H4 (cell line): ENCODE measurements at regions not wholly inside any gene's neighbourhood (a gene's known extent, or its start where the extent isn't known, plus 50 kb on each side); places are given as distances from the start of the nearest gene placed in this dataset.
"Not testable (repeated sequence)": the region's sequence is repeated elsewhere in the genome, so short reads cannot be mapped to it uniquely, and the experiment has no call there.

Source experiments
- DNase-seq: peaks from one replicate; pipeline ENCODE4 v3.0.0-alpha.2; 2015; ENCODE audit warnings: low spot score

GRCh38 chr12:53870117-53870516, 68.5 kb upstream of the HOXC13 start:
- no peak for DNase-seq

GRCh38 chr12:53871367-53871766, 67.3 kb upstream of the HOXC13 start:
- DNase-seq = no peak

GRCh38 chr12:53872367-53872766, 66.3 kb upstream of the HOXC13 start:
- DNase-seq = no peak

- DNase-seq = not testable (repeated sequence)
These were observed 60.7 kb upstream of the HOXC13 start for GRCh38 chr12:53877961-53878360.

GRCh38 chr12:53887006-53887405, 51.6 kb upstream of the HOXC13 start:
- DNase-seq = no peak

- no peak for DNase-seq
These were observed 50.8 kb upstream of the HOXC13 start for GRCh38 chr12:53887881-53888280.
